IMR-90 (cell line): ENCODE measurements at regions not wholly inside any gene's neighbourhood (a gene's known extent, or its start where the extent isn't known, plus 50 kb on each side); places are given as distances from the start of the nearest gene placed in this dataset.

ENCODE experiments used
- ATAC-seq: fragments of 200-7000 bp; cut with Tn5 transposase; 2 replicates; pipeline ENCODE4 v1.9.1; 2020; ENCODE audit warnings: low read depth, mild to moderate bottlenecking, moderate library complexity
- BruUV-seq: library from RNA; stranded (reverse); fragments of 400-500 nt; replicated peaks from 2 replicates; lab custom pipeline; 2021; lab: Mats Ljungman, UMichigan
- CTCF ChIA-PET: fragments of 300-600 bp; formaldehyde crosslinking; extraction: SDS; loops from one replicate; lab custom pipeline; 2021; ENCODE audit warnings: antibody characterized with exemption; lab: Yijun Ruan, JAX
- POLR2A ChIA-PET: fragments of 300-600 bp; sonication (Branson Sonifier 250); formaldehyde crosslinking; loops from one replicate; lab custom pipeline; 2022; ENCODE audit warnings: antibody characterized with exemption; ENCODE audit not compliant: unreplicated experiment; lab: Charles Lee
- DNase-seq: peaks from one replicate; pipeline ENCODE4 v3.0.0; 2013
- H2AFZ ChIP-seq: replicated peaks from 2 replicates; pipeline ENCODE3; 2013; ENCODE audit warnings: low read length, mild to moderate bottlenecking; ENCODE audit not compliant: poor library complexity
- H2AK5ac ChIP-seq: 2 replicates; pipeline ENCODE4 v1.6.1; 2013; ENCODE audit warnings: low read depth, low read length, inconsistent platforms
- H2AK9ac ChIP-seq: replicated peaks from 2 replicates; pipeline ENCODE3; 2013; ENCODE audit warnings: mild to moderate bottlenecking, low read depth, low read length, moderate library complexity; ENCODE audit not compliant: poor library complexity
- H2BK120ac ChIP-seq: 2 replicates; pipeline ENCODE4 v1.6.1; 2013; ENCODE audit warnings: low read depth, low read length, inconsistent platforms
- H2BK15ac ChIP-seq: 3 replicates; pipeline ENCODE4 v1.6.1; 2013; ENCODE audit warnings: low read depth, low read length, inconsistent platforms
- H2BK20ac ChIP-seq: 2 replicates; pipeline ENCODE4 v1.6.1; 2013; ENCODE audit warnings: low read depth, mild to moderate bottlenecking, inconsistent platforms, low read length, moderate library complexity
- H2BK5ac ChIP-seq: 2 replicates; pipeline ENCODE4 v1.6.1; 2013; ENCODE audit warnings: mild to moderate bottlenecking, low read depth, low read length, inconsistent platforms; ENCODE audit not compliant: poor library complexity, severe bottlenecking
- H3K14ac ChIP-seq: replicated peaks from 2 replicates; pipeline ENCODE4 v1.6.1; 2013; ENCODE audit warnings: low read depth, low read length, inconsistent platforms
- H3K18ac ChIP-seq: 2 replicates; pipeline ENCODE4 v1.6.1; 2013; ENCODE audit warnings: low read depth, low read length, control low read depth
- H3K23ac ChIP-seq: 2 replicates; pipeline ENCODE4 v1.6.1; 2013; ENCODE audit warnings: low read depth, low read length, inconsistent platforms
- H3K27ac ChIP-seq: 2 replicates; pipeline ENCODE4 v1.5.1; 2013; ENCODE audit warnings: mild to moderate bottlenecking, control low read depth, low read length; ENCODE audit not compliant: insufficient read depth
- H3K27me3 ChIP-seq: 2 replicates; pipeline ENCODE4 v1.6.1; 2013; ENCODE audit warnings: low read length; ENCODE audit not compliant: control insufficient read depth, insufficient read depth
- H3K36me3 ChIP-seq: 2 replicates; pipeline ENCODE4 v1.6.1; 2013; ENCODE audit warnings: low read length, mixed read lengths; ENCODE audit not compliant: control insufficient read depth, insufficient read depth
- H3K4ac ChIP-seq: 2 replicates; pipeline ENCODE4 v1.6.1; 2013; ENCODE audit warnings: low read depth, low read length, inconsistent platforms
- H3K4me1 ChIP-seq: 2 replicates; pipeline ENCODE4 v1.6.1; 2013; ENCODE audit warnings: low read length, mixed read lengths; ENCODE audit not compliant: control insufficient read depth, insufficient read depth
- H3K4me2 ChIP-seq: 2 replicates; pipeline ENCODE4 v1.6.1; 2013; ENCODE audit warnings: low read depth, mild to moderate bottlenecking, control low read depth, low read length, moderate library complexity
- H3K4me3 ChIP-seq: 2 replicates; pipeline ENCODE4 v1.5.1; 2013; ENCODE audit warnings: low read depth, mild to moderate bottlenecking, control low read depth, low read length, moderate library complexity; ENCODE audit not compliant: insufficient read depth
- H3K56ac ChIP-seq: 2 replicates; pipeline ENCODE4 v1.6.1; 2013; ENCODE audit warnings: low read length, inconsistent platforms; ENCODE audit not compliant: insufficient read depth; ENCODE audit errors: extremely low read depth
- H3K79me1 ChIP-seq, 2 experiments: 2 replicates each; pipeline ENCODE4 v1.6.1; 2013; ENCODE audit warnings: low read length in 2 of 2, inconsistent platforms in 1 of 2, low read depth in 1 of 2
- H3K9ac ChIP-seq: 2 replicates; pipeline ENCODE4 v1.6.1; 2013; ENCODE audit warnings: low read depth, low read length, control low read depth
- H3K9me1 ChIP-seq: 2 replicates; pipeline ENCODE4 v1.6.1; 2013; ENCODE audit warnings: low read length, inconsistent platforms; ENCODE audit not compliant: insufficient read depth
- H3K9me3 ChIP-seq: 2 replicates; pipeline ENCODE4 v1.6.1; 2013; ENCODE audit warnings: low read length; ENCODE audit not compliant: control insufficient read depth, insufficient read depth
- H4K20me1 ChIP-seq: 2 replicates; pipeline ENCODE4 v1.6.1; 2013; ENCODE audit warnings: low read length, inconsistent platforms; ENCODE audit not compliant: insufficient read depth
- H4K5ac ChIP-seq: 2 replicates; pipeline ENCODE4 v1.6.1; 2013; ENCODE audit warnings: mild to moderate bottlenecking, low read depth, low read length, control low read depth
- H4K8ac ChIP-seq, 2 experiments: 2 replicates each; pipeline ENCODE4 v1.6.1; 2013; ENCODE audit warnings: low read depth in 2 of 2, low read length in 2 of 2, control low read depth in 1 of 2, inconsistent platforms in 1 of 2
- H4K91ac ChIP-seq: 2 replicates; pipeline ENCODE4 v1.6.1; 2013; ENCODE audit warnings: low read depth, low read length, inconsistent platforms; ENCODE audit not compliant: insufficient read depth
- BHLHE40 ChIP-seq: fragments of 150-350 bp; IDR thresholded peaks from 2 replicates; pipeline ENCODE4 v1.6.1; 2016; ENCODE audit warnings: mild to moderate bottlenecking, low read depth, low read length
- CEBPB ChIP-seq: IDR thresholded peaks from 2 replicates; pipeline ENCODE4 v1.6.1; 2012; ENCODE audit warnings: low read depth, low read length, improper control_type of control experiment
- CHD1 ChIP-seq: IDR thresholded peaks from 2 replicates; pipeline ENCODE4 v1.6.1; 2012; ENCODE audit warnings: low read depth, low read length, improper control_type of control experiment
- CTCF ChIP-seq: conservative IDR thresholded peaks from 2 replicates; pipeline ENCODE4 v1.5.1; 2012; ENCODE audit warnings: mild to moderate bottlenecking, low read depth, low read length, improper control_type of control experiment
- ELK1 ChIP-seq: fragments of 150-350 bp; IDR thresholded peaks from 2 replicates; pipeline ENCODE4 v1.6.1; 2016; ENCODE audit warnings: low read depth, mild to moderate bottlenecking, low read length, moderate library complexity, borderline replicate concordance
- FOS ChIP-seq: fragments of 150-350 bp; IDR thresholded peaks from 2 replicates; pipeline ENCODE4 v1.6.1; 2016; ENCODE audit warnings: low read depth, low read length
- MAFK ChIP-seq: IDR thresholded peaks from 2 replicates; pipeline ENCODE4 v1.6.1; 2012; ENCODE audit warnings: low read depth, low read length, improper control_type of control experiment
- MAZ ChIP-seq: IDR thresholded peaks from 2 replicates; pipeline ENCODE4 v1.6.1; 2012; ENCODE audit warnings: low read depth, mild to moderate bottlenecking, low read length, improper control_type of control experiment, moderate library complexity, borderline replicate concordance
- MXI1 ChIP-seq: IDR thresholded peaks from 2 replicates; pipeline ENCODE4 v1.6.1; 2012; ENCODE audit warnings: low read depth, mild to moderate bottlenecking, low read length, moderate library complexity, borderline replicate concordance
- NFE2L2 ChIP-seq: fragments of 150-350 bp; IDR thresholded peaks from 2 replicates; pipeline ENCODE4 v1.6.1; 2016; ENCODE audit warnings: low read depth, mild to moderate bottlenecking, low read length
- POLR2A ChIP-seq: IDR thresholded peaks from 2 replicates; pipeline ENCODE4 v1.6.1; 2012; ENCODE audit warnings: mild to moderate bottlenecking, low read depth, low read length
- RAD21 ChIP-seq: IDR thresholded peaks from 2 replicates; pipeline ENCODE4 v1.6.1; 2012; ENCODE audit warnings: low read length, improper control_type of control experiment
- RCOR1 ChIP-seq: IDR thresholded peaks from 2 replicates; pipeline ENCODE4 v1.6.1; 2012; ENCODE audit warnings: mild to moderate bottlenecking, low read length, improper control_type of control experiment; ENCODE audit not compliant: insufficient replicate concordance
- RFX5 ChIP-seq: IDR thresholded peaks from 2 replicates; pipeline ENCODE4 v1.8.0; 2012; ENCODE audit warnings: low read depth, mild to moderate bottlenecking, low read length, moderate library complexity
- SMC3 ChIP-seq: fragments of 150-350 bp; IDR thresholded peaks from 2 replicates; pipeline ENCODE4 v1.6.1; 2016; ENCODE audit warnings: low read depth, mild to moderate bottlenecking, antibody characterized with exemption, low read length, moderate library complexity
- USF2 ChIP-seq: fragments of 150-350 bp; IDR thresholded peaks from 2 replicates; pipeline ENCODE4 v1.6.1; 2017; ENCODE audit warnings: mild to moderate bottlenecking, antibody characterized with exemption, low read length, low read depth
- WGBS, 2 experiments: methylation state at CpG; one replicate each; pipeline versions ENCODE4 v1.1.5 to v1.1.7; 2013; ENCODE audit warnings: missing lambda C conversion rate in 2 of 2; ENCODE audit not compliant: insufficient read length in 1 of 2; ENCODE audit errors: extremely low coverage in 2 of 2; 5-methylcytosine and 5-hydroxymethylcytosine counted together
- dilution Hi-C: fragments of 300-500 bp; cut with HindIII; formaldehyde crosslinking; loops from one replicate; pipeline ENCODE4 v1.14.3; 2018; ENCODE audit warnings: low sequenced_read_pairs; ENCODE audit not compliant: unreplicated experiment
- in situ Hi-C: fragments of 300-500 bp; cut with MboI; formaldehyde crosslinking; loops from 3 replicates; pipeline ENCODE4 v1.14.3; 2019; ENCODE audit warnings: low sequenced_read_pairs, inconsistent platforms, mixed read lengths
- intact Hi-C: fragments of 100-400 bp; cut with micrococcal nuclease; formaldehyde crosslinking; loops from 2 replicates; pipeline ENCODE4 v1.10.0; 2022

GRCh38 chr6:169376458-169376857, 122.8 kb upstream of the THBS2 start:
- H3K14ac ChIP-seq: no peak overlapping the region
- in situ Hi-C loops: no loop called here
- peaks cover 4% of the 10 kb centered on the region for H3K9me1 ChIP-seq
- H4K91ac ChIP-seq: no peak overlapping the region
- H2AK5ac ChIP-seq: no peak overlapping the region
- DNase-seq (no peak), ATAC-seq (no peak)
- TF ChIP-seq MAZ (no peak), ELK1 (no peak), SMC3 (no peak), RFX5 (no peak), CHD1 (no peak), CEBPB (no peak), CTCF (no peak), BHLHE40 (no peak), POLR2A (no peak), FOS (no peak), RCOR1 (no peak), RAD21 (no peak), MXI1 (no peak), USF2 (no peak), MAFK (no peak), NFE2L2 (no peak)
- no peaks in the 10 kb centered on the region for H3K36me3 ChIP-seq
- no peak overlapping the region for H4K8ac ChIP-seq
- H2AFZ ChIP-seq: no peak overlapping the region
- no peak overlapping the region for H3K4me2 ChIP-seq
- BruUV-seq: no TSS peak
- no peak overlapping the region for H3K23ac ChIP-seq
- H3K27ac ChIP-seq: no peak overlapping the region
- no peak overlapping the region for H3K9ac ChIP-seq
- dilution Hi-C loops: no loop called here
- no peak overlapping the region for H2AK9ac ChIP-seq
- peaks cover 20% of the 10 kb centered on the region for H3K9me3 ChIP-seq
- no peak overlapping the region for H2BK15ac ChIP-seq
- no peaks in the 10 kb centered on the region for H3K79me1 ChIP-seq
- H3K4me3 ChIP-seq: no peak overlapping the region
- 94% methylated on average over 6 of the region's 10 CpGs; no CpG with 5 or more reads in 1 of the 2 experiments for WGBS, 2 experiments
- intact Hi-C loops: no loop called here
- no peaks in the 10 kb centered on the region for H4K20me1 ChIP-seq
- no peak overlapping the region for H2BK20ac ChIP-seq
- CTCF ChIA-PET: no interaction called here
- POLR2A ChIA-PET: no interaction called here
- H4K5ac ChIP-seq: no peak overlapping the region
- H3K4ac ChIP-seq: no peak overlapping the region
- H3K27me3 ChIP-seq: peaks cover 2% of the 10 kb centered on the region; the same call in 1 of the 2 replicates
- no peak overlapping the region for H3K56ac ChIP-seq
- H2BK120ac ChIP-seq: no peak overlapping the region
- H2BK5ac ChIP-seq: no peak overlapping the region
- H3K18ac ChIP-seq: no peak overlapping the region
- peaks cover 1% of the 10 kb centered on the region; the same call in 1 of the 2 replicates for H3K4me1 ChIP-seq
